GM10248 (cell line): ENCODE measurements at regions not wholly inside any gene's neighbourhood (a gene's known extent, or its start where the extent isn't known, plus 50 kb on each side); places are given as distances from the start of the nearest gene placed in this dataset.

Experiments
- CTCF ChIA-PET: fragments of 300-600 bp; sonication (Branson Sonifier 250); formaldehyde crosslinking; extraction: SDS; loops from one replicate; lab custom pipeline; 2021; ENCODE audit warnings: antibody characterized with exemption; lab: Yijun Ruan, JAX
- POLR2A ChIA-PET: fragments of 350-650 bp; sonication (Branson Sonifier 250); formaldehyde crosslinking; extraction: SDS; loops from one replicate; lab custom pipeline; 2020; ENCODE audit warnings: antibody characterized with exemption; lab: Yijun Ruan, JAX
- DNase-seq: peaks from one replicate; pipeline ENCODE4 v3.0.0; 2012; ENCODE audit errors: extremely low spot score
- CTCF ChIP-seq: IDR thresholded peaks from 2 replicates; pipeline ENCODE4 v1.5.1; 2012; ENCODE audit warnings: mild to moderate bottlenecking, low read depth; ENCODE audit errors: extremely low read depth, missing control alignments, control extremely low read depth

GRCh38 chr2:67290451-67291290, 106.5 kb upstream of the ETAA1 start:
- no peak for TF ChIP-seq CTCF
- no peak for DNase-seq
- ChIA-PET CTCF (interaction anchor here (1.3 kb wide), 1 partner anchor 17 kb away, joined by 4 read pairs; no protein-coding TSS in a partner anchor), POLR2A (no interaction called here)

DNA sequence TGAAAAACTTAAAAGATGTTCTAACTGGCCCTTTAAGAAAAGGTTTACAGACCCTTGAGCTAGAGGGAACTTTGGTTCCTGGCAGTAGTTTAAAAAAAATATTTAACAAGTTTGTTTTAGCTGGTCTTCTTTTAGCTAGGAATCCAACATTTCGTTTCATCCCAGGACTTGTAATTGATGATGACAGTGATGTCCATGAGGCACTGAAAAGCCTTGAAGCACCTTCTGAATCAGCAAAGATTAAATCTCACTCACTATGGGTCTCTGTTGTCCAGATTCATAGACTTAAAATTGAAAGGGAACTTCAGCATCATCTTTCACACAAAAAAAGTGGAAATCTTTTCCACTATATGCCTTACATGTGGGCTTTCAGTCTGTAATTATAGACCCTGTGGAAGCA, 102.9 kb upstream of the ETAA1 start:
- ChIA-PET POLR2A (interaction anchor here (0.6 kb wide), 1 partner anchor 15 kb away, joined by 3 read pairs; no protein-coding TSS in a partner anchor), CTCF (interaction anchor here (1.5 kb wide), 1 partner anchor 10 kb away, joined by 6 read pairs; no protein-coding TSS in a partner anchor)
- DNase-seq = no peak
- no peak for TF ChIP-seq CTCF

GRCh38 chr2:67295406-67295805, 101.7 kb upstream of the ETAA1 start:
- ChIA-PET POLR2A (no interaction called here), CTCF (interaction anchor here (1.5 kb wide), 1 partner anchor 11 kb away, joined by 6 read pairs; no protein-coding TSS in a partner anchor)
- TF ChIP-seq CTCF = no peak
- DNase-seq = no peak

DNA sequence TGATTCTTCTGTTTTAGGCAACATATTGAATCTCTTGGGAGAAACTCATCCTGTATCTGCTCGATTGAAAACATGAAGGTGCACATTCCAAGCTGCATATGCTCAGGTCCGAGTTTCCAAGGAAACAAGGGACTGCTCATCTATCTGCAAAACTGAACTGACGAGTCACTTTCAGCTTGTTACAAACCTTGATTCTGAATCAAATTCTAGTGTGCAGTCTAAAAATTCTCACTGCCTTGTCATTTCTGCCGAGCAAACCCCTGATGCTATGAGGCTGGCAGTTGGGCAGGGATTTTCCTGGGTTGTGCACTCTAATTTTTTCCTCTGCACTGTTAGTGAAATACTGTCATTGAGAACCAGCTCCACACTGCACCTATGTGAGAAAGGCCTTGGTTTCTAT, 101.3 kb upstream of the ETAA1 start:
- ChIA-PET CTCF (interaction anchor here (1.5 kb wide), 1 partner anchor 12 kb away, joined by 6 read pairs; no protein-coding TSS in a partner anchor), POLR2A (no interaction called here)
- no peak for TF ChIP-seq CTCF
- DNase-seq = no peak

- POLR2A ChIA-PET = no interaction called here
- TF ChIP-seq CTCF = no peak
- DNase-seq = no peak
- CTCF ChIA-PET = interaction anchor here (1.1 to 1.2 kb wide), 2 partner anchors 13 to 15 kb away, joined by 3 to 4 read pairs; no protein-coding TSS in a partner anchor
These were observed 92.7 kb upstream of the ETAA1 start for GRCh38 chr2:67304300-67304890.

DNA sequence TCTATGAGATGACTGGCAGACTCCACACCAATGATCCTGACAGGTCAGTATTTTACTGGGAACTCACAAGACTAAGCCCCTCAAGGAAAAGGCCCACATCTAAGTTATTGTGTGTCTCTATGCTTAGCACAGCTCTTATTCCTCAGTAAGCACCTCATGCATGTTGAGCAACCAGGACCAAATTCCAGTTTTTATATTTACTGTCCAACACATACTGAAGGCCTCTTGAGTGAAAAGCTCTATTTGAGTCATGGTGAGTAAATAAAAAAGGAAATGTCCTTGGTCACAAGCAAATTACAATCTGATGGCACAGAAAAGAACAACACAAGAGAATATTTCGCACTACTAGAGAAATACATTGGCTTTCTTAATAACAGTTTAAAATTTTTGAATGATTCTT, 87.9 kb upstream of the ETAA1 start:
- ChIA-PET POLR2A (no interaction called here), CTCF (interaction anchor here (0.7 to 2.6 kb wide), 2 partner anchors 8 to 10 kb away, joined by 4 to 7 read pairs; no protein-coding TSS in a partner anchor)
- no peak for TF ChIP-seq CTCF
- no peak for DNase-seq
